HL-60 (cell line): ENCODE measurements at regions not wholly inside any gene's neighbourhood (a gene's known extent, or its start where the extent isn't known, plus 50 kb on each side); places are given as distances from the start of the nearest gene placed in this dataset.

ENCODE experiments used
- DNase-seq, 2 experiments: peaks; one replicate each; pipeline ENCODE4 v3.0.0-alpha.2; 2010 to 2020; ENCODE audit warnings: low read depth in 1 of 2, low spot score in 1 of 2
- H3K27ac ChIP-seq: fragments of 250-450 bp; sonication (Bioruptor Pico); replicated peaks from 2 replicates; pipeline ENCODE4 v1.5.1; 2020; ENCODE audit warnings: mild to moderate bottlenecking, moderate library complexity
- H3K27me3 ChIP-seq: fragments of 250-450 bp; sonication (Bioruptor Pico); 2 replicates; pipeline ENCODE4 v1.5.1; 2021; ENCODE audit warnings: mild to moderate bottlenecking, moderate library complexity; ENCODE audit not compliant: insufficient read depth, poor library complexity, severe bottlenecking
- H3K4me3 ChIP-seq: replicated peaks from 2 replicates; pipeline ENCODE4 v1.5.1; 2011; ENCODE audit warnings: mild to moderate bottlenecking, control low read depth, low read length; ENCODE audit not compliant: insufficient read depth
- GABPA ChIP-seq: IDR thresholded peaks from 2 replicates; pipeline ENCODE4 v1.6.1; 2012; ENCODE audit warnings: low read depth
- POLR2AphosphoS5 ChIP-seq: IDR thresholded peaks from 2 replicates; pipeline ENCODE4 v1.6.1; 2012; ENCODE audit warnings: low read depth
- REST ChIP-seq: IDR thresholded peaks from 2 replicates; pipeline ENCODE4 v1.6.1; 2012; ENCODE audit warnings: low read depth; ENCODE audit not compliant: insufficient replicate concordance
- SPI1 ChIP-seq: IDR thresholded peaks from 2 replicates; pipeline ENCODE4 v1.6.1; 2012; ENCODE audit warnings: low read depth, mild to moderate bottlenecking, borderline replicate concordance
- TF ChIP-seq, protein P1 (sequence below): IDR thresholded peaks from one replicate; pipeline ENCODE4 v1.5.1; 2011; ENCODE audit warnings: low read length, control low read depth, inconsistent platforms; ENCODE audit not compliant: insufficient read depth

- DNase-seq = no peak
- TF ChIP-seq GABPA (no peak), SPI1 (no peak), POLR2AphosphoS5 (no peak), REST (no peak)
- TF ChIP-seq, protein P1, sequence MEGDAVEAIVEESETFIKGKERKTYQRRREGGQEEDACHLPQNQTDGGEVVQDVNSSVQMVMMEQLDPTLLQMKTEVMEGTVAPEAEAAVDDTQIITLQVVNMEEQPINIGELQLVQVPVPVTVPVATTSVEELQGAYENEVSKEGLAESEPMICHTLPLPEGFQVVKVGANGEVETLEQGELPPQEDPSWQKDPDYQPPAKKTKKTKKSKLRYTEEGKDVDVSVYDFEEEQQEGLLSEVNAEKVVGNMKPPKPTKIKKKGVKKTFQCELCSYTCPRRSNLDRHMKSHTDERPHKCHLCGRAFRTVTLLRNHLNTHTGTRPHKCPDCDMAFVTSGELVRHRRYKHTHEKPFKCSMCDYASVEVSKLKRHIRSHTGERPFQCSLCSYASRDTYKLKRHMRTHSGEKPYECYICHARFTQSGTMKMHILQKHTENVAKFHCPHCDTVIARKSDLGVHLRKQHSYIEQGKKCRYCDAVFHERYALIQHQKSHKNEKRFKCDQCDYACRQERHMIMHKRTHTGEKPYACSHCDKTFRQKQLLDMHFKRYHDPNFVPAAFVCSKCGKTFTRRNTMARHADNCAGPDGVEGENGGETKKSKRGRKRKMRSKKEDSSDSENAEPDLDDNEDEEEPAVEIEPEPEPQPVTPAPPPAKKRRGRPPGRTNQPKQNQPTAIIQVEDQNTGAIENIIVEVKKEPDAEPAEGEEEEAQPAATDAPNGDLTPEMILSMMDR = no peak
- H3K4me3 ChIP-seq = no peak overlapping the region
- no peak overlapping the region for H3K27ac ChIP-seq
- no peaks in the 10 kb centered on the region for H3K27me3 ChIP-seq
Observed at GRCh38 chr3:15973414-15973813, 175.6 kb upstream of the ANKRD28 start.

- TF ChIP-seq POLR2AphosphoS5 = no peak
- TF ChIP-seq, protein P1 = no peak
- TF ChIP-seq SPI1 = no peak
- peak in 1 of 2 experiments; percentile 77 for DNase-seq
- no peak overlapping the region for H3K27ac ChIP-seq
Observed at GRCh38 chr3:15973940-15974339, 176.2 kb upstream of the ANKRD28 start.

GRCh38 chr3:15974647-15975046 lies 176.9 kb upstream of the ANKRD28 start:
- peak in 1 of 2 experiments; percentile 84 for DNase-seq
- Histone ChIP-seq H3K27ac (peak overlapping the region; percentile 35; the same call in 1 of the 2 replicates), H3K27me3 (no peaks in the 10 kb centered on the region), H3K4me3 (no peak overlapping the region)
- TF ChIP-seq REST (no peak), GABPA (no peak), POLR2AphosphoS5 (no peak), SPI1 (peak; percentile 88)
- TF ChIP-seq, protein P1 = peak; percentile 20

More at GRCh38 chr3:15973940-15974339, 176.2 kb upstream of the ANKRD28 start:
- Histone ChIP-seq H3K4me3 (no peak overlapping the region), H3K27me3 (no peaks in the 10 kb centered on the region)

DNA sequence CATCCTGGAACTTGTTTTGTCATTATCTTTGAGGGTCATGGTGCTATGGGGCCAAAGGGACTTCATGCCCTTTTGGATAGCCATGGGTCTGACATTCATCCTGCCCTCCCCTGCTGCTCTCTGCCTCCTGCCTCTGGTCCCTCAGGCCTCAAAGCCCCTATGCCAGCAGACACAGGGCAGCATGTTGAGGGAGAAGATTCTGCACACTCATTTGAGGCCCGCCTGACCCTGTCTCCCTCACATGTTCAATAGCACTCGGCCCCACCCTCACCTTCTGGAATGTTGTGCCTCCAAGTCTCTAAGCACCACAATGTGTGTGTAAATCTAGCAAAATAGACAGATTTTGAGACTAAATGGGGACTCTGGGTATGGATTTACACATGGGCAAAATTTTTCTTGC lies 178.7 kb upstream of the ANKRD28 start:
- DNase-seq = no peak
- no peak overlapping the region for H3K4me3 ChIP-seq
- no peak for TF ChIP-seq POLR2AphosphoS5
- H3K27me3 ChIP-seq = no peaks in the 10 kb centered on the region
- H3K27ac ChIP-seq = no peak overlapping the region
